NCI-H345 treated with DMSO at 0.1 percent for 48 hours (cell line): ENCODE measurements at regions not wholly inside any gene's neighbourhood (a gene's known extent, or its start where the extent isn't known, plus 50 kb on each side); places are given as distances from the start of the nearest gene placed in this dataset.

Source experiments
- DNase-seq: peaks from one replicate; lab custom pipeline; 2025; ENCODE audit not compliant: unreplicated experiment; lab: John Stamatoyannopoulos, UW

DNA sequence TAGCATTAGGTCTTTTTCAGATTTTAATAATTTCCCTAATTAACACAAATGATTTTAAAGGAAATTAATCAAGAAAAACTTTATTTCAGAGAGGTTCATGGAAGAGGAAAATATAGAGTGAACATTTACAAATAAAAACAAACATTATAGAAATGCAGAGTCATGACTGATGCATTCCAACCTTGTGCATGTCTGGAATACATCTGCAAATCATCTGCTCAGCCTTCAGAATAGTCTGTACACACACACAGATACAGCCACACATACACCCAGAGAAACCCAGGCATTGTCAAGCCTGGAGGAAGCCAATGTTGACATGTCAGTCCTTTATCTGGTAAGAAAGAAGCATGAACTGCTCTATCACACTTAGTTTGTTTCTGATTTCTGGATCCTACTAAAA lies 61.3 kb upstream of the NFKB1 start:
- DNase-seq, result no peak

DNA sequence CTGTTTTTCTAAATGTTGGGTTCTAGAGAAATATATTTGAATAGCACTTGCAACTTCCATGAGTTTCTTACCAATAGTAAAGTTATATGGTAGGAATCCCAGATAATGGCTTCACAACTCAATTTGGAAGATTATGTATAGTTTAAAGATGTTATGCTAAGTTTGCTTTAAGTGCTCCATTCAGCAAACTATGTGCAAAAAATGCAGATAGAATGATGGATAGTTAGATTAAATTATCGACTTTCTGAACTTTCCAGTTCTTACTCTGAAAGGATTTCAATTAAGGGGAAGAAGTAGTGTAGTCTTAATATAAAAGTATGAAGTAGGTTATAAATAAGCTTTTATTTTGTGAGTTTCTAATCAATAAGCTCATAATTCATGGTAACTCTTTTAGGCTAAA lies 60.7 kb upstream of the NFKB1 start:
- DNase-seq, result no peak

DNA sequence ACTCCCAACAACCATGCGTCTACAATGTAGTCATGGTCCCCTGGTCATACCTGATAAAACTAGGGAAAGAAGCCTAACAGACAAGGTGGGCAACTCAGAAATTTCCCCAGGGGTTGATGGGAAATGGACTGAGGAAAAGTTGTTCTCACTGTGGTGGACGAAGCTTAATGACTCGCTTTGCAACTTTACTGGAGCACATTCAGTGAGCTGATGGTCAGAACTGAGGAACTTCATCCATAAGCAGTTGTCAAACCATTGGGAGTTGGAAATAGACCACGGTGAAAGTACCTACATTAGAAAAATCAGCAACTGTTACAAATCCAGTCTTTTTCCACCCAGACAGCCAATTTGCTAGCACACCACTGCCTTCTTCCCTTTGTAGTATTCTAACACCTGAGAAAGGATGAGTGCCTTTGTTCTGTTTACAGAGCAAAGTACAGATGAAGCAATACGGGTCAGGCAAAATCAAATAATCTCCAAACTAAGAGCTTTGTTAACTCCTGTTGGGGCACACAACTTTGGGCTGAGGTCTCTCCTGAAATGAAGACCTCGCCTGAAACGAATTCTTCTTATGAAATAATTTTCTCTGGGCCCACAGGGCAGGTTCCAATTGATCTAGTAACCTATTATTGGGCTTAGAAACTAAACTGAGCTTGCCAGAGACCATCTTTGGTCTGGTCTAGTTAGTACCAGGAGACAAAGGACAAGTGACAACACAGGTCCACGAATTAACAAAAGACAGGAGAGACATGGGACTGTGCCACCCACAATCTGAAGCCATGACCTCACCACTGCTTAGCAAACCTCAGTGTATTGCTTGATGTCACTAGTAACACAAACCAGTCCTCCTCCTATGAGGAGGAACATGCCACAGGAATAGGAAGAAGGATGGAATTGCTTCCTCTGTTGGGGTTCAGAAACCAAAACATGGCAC lies 58.9 kb upstream of the NFKB1 start:
- no peak for DNase-seq

DNA sequence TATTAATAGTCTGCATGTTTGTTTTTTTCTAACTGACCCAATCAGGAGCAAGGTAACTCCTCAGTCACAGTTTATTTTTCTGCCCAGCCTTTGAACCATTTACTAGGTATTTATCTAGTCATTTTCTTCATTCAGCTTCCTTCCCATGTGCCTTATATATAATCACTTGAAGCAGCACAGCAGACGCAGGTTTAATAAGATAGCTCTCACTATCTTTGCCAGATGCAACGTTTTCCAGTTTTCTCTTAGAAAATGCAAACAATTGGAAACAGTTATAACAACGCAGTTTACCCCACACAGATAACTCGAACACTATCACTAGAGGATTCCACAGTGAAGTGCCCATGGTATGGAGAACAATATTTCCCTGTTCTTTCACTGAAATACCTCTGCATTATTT lies 56.4 kb upstream of the NFKB1 start:
- no peak for DNase-seq

DNA sequence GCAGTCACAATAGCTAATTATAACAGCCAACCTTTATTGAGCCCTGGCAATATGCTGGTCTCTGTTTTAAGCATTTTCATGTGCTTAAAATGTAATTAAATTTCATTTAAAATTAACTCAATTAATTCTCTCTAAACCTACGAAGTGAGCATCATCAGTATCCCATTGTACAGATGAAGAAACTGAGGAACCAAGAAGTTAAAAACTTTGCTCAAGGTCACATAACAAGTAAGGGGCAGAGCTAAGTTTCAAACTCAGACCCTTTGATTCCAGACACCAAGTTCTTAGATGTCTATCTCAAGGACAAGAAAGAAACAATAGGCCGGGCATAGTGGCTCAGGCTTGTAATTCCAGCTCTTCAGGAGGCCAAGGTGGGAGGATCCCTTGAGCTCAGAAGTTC lies 55.9 kb upstream of the NFKB1 start:
- no peak for DNase-seq

DNA sequence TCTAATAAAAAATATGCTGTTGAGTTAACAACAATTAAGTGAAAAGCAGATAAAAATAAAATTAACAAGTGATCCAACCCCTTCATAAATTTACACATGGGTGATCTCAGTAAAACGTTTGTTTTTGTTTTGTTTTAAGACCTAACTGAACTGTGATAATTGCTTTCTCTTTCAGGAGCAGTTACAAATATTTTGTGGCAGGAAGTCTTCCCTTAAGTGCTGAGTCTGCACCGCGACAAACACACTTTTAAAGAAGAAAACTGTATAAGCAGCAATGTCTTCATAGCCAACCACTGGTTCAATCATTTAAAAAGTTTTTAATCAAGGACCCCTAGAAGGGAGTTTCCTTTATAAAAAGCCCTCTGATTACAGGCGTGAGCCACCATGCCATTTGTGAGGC lies 53.7 kb upstream of the NFKB1 start:
- DNase-seq, result no peak

DNA sequence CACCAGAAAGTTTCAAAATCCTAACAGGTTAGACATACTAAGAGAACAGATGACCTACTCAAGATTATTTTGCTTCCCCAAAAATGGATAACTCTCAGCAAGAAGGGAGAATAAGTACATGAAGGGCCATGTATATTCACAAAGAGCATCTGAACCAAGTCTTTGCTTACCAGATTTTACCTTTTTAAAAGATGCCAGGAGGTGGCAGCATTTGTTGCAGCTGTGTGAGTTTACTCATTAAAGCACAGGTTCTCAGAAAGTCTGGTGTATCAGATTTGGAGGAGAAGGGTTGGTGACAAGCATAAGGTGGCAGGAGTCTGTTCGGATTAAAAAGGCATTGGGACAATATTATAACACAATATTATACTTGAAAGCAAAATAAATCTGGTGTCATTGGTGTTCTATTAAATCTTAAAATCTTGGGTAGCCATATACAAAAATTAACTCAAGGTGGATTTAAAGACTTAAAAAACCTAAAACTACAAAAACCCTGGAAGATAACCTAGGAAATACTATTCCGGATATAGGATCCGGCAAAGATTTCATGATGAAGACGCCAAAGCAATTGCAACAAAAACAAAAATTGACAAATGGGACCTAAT lies 51.3 kb upstream of the NFKB1 start:
- peak; percentile 45 for DNase-seq

DNA sequence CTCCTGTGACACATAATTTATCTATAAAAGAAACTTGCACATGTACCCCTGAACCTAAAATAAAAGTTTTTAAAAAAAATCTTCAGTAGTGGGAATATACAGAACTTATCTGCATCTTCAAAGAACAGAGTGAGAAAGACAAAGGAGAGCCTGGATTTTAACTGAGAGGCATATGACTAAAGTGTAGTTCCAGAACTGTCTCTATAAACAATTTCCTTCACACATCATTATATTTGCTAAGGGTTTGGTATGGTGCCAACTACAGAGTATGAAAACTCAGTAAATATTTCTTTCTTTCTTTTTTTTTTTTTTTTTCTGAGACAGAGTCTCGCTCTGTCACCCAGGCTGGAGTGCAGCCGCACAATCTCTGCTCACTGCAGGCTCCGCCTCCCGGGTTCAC lies 49.9 kb upstream of the NFKB1 start:
- DNase-seq, result no peak
